HG03442 (cell line): ENCODE measurements at regions not wholly inside any gene's neighbourhood (a gene's known extent, or its start where the extent isn't known, plus 50 kb on each side); places are given as distances from the start of the nearest gene placed in this dataset.

Source experiments
- ATAC-seq: cut with Tn5 transposase; IDR thresholded peaks from one replicate; pipeline ENCODE4 v1.9.1; 2021; ENCODE audit warnings: mild to moderate bottlenecking, moderate library complexity; ENCODE audit not compliant: unreplicated experiment

DNA sequence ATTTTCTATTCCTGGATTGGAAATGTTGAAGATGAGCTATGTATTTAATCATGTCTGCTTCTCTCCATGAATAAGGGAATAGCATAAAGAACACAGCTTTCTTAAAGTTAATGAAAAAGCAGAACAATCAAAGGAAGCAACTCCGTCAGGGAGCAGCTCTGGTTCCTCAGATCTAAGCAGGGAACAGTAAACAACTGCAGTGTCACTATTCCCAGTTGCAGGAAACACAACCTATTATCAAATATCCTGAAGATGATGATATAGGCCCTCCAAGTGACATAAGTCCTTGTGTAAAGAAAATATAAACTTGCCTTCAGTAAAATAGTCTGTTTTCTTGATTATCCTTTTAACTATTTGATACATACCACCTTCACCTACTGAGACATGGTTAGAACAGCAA lies 228.1 kb downstream of the KCNC2 start:
- no peak for ATAC-seq

DNA sequence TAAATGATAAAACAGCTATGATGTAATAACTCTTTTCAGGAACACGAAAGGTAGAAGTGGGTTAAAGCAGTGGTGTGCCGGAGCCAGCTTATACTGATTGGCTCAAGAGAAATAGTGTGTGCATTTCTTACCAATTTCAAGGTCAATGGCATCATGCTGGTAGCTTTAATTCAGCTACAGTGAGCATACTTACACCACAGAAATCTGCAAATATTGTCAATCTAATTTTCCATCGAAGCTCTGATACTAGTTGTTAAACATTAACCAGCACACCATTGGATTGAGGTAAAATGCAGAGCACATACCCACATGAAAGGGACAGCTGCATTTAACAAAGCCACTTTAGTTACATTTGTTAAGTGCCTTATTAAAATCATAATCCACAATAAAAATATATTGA lies 225.7 kb downstream of the KCNC2 start:
- no peak for ATAC-seq

DNA sequence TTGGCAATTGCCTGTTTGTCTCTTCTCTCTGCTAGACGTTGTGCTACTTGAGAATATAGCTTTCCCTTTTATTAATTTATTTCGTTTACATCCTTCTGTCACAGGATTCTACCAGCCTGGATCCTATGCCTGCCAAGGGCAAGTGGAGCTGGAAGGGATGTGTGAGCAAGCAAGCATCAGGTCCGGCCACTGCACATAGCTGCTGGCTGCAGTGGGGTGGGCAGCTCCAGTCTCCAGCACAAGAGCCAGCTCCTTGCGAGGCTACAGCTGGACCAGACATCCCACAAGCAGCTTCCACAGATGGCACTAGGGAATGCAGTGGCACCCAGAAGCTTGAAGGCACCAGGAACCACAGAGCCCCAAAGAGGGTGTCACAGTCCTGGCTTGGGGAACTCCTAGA lies 225.0 kb downstream of the KCNC2 start:
- ATAC-seq: no peak

DNA sequence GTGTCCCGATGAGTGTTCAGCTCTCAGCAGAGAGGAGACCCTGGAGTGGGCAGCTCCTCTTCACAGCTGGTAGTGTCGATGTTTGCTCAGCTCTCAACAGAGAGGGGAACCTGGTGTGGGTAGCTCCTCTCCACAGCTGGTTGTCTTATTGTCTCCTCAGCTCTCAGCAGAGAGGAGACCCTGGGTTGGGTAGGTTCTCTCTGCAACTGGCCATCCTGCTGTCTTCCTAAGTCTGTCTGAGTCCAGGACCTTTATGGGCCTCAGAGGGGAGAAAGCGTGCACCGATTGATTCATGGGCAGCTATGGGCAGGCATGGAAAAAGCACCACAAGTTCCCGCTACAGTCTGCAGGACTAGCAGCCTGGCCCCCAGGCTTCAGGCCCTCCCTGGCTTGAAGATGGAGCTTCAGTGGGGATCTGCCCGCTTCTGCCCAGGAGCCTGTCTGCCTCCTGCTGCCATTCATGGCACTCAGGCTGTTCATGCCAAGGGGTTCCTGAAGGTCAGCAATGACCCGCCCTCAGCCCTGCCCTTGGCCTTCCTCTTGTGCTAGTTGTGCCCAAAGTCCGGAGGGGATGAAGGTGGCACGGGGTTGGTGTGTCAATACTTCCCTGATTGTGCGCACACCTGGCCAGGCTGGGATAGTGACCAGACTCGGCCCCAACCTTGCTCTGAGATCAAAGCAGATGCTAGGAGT lies 224.2 kb downstream of the KCNC2 start:
- ATAC-seq: no peak

DNA sequence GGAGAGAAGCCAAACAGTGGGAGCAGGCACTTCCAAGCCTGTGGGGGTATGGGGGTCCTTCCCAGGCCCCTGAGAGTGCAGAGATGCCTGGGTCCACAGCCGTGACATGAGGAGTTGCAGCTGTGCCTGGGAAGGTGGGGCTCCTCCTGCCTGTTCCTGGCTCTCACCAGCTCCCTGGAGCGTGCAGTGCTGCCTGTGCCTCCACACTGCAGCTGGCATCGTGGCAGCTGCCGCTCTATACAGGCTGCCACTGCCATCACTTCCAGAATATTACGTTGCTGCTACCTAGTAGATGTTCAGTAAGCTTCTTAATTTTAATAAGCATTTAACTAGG lies 223.7 kb downstream of the KCNC2 start:
- ATAC-seq: no peak

DNA sequence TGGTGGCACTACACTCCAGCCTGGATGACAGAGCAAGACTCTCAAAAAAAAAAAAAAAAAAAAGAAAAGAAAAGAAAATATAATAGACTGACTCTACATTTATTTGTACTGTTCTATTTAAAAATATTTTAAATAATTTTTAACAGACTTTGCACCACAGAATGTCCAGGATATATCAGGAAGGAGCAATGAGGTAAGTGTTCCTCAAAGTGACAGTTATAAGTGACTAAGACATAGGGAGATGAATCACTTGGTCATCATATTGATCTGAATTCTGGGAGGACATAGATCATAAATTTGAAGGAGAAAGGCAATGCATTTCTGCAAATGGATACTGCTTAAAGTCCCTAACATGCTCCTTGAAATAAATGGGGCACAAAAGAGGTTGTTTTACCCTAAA lies 221.5 kb downstream of the KCNC2 start:
- no peak for ATAC-seq
